ENCODE measurements at regions not wholly inside any gene's neighbourhood (a gene's known extent, or its start where the extent isn't known, plus 50 kb on each side); places are given as distances from the start of the nearest gene placed in this dataset.

GRCh38 chr14:53355581-53356112, 202.5 kb upstream of the DDHD1 start:
- TF ChIP-seq, protein P1, sequence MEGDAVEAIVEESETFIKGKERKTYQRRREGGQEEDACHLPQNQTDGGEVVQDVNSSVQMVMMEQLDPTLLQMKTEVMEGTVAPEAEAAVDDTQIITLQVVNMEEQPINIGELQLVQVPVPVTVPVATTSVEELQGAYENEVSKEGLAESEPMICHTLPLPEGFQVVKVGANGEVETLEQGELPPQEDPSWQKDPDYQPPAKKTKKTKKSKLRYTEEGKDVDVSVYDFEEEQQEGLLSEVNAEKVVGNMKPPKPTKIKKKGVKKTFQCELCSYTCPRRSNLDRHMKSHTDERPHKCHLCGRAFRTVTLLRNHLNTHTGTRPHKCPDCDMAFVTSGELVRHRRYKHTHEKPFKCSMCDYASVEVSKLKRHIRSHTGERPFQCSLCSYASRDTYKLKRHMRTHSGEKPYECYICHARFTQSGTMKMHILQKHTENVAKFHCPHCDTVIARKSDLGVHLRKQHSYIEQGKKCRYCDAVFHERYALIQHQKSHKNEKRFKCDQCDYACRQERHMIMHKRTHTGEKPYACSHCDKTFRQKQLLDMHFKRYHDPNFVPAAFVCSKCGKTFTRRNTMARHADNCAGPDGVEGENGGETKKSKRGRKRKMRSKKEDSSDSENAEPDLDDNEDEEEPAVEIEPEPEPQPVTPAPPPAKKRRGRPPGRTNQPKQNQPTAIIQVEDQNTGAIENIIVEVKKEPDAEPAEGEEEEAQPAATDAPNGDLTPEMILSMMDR (IDR thresholded peaks at IDR 0.05; ENCODE audit: borderline replicate concordance, extremely low read depth, low read length, poor library complexity, severe bottlenecking): no peak
- no peak for TF ChIP-seq EZH2 (IDR thresholded peaks at IDR 0.05; ENCODE audit: borderline replicate concordance, low read depth, low read length, severe bottlenecking)

Measured in DND-41 (cell line).